IMR-90 (cell line): ENCODE measurements at regions not wholly inside any gene's neighbourhood (a gene's known extent, or its start where the extent isn't known, plus 50 kb on each side); places are given as distances from the start of the nearest gene placed in this dataset.

Experiments
- ATAC-seq: fragments of 200-7000 bp; cut with Tn5 transposase; 2 replicates; pipeline ENCODE4 v1.9.1; 2020; ENCODE audit warnings: low read depth, mild to moderate bottlenecking, moderate library complexity
- BruUV-seq: library from RNA; stranded (reverse); fragments of 400-500 nt; replicated peaks from 2 replicates; lab custom pipeline; 2021; lab: Mats Ljungman, UMichigan
- CTCF ChIA-PET: fragments of 300-600 bp; formaldehyde crosslinking; extraction: SDS; loops from one replicate; lab custom pipeline; 2021; ENCODE audit warnings: antibody characterized with exemption; lab: Yijun Ruan, JAX
- POLR2A ChIA-PET: fragments of 300-600 bp; sonication (Branson Sonifier 250); formaldehyde crosslinking; loops from one replicate; lab custom pipeline; 2022; ENCODE audit warnings: antibody characterized with exemption; ENCODE audit not compliant: unreplicated experiment; lab: Charles Lee
- DNase-seq: peaks from one replicate; pipeline ENCODE4 v3.0.0; 2013
- H2AFZ ChIP-seq: replicated peaks from 2 replicates; pipeline ENCODE3; 2013; ENCODE audit warnings: low read length, mild to moderate bottlenecking; ENCODE audit not compliant: poor library complexity
- H2AK5ac ChIP-seq: 2 replicates; pipeline ENCODE4 v1.6.1; 2013; ENCODE audit warnings: low read depth, low read length, inconsistent platforms
- H2AK9ac ChIP-seq: replicated peaks from 2 replicates; pipeline ENCODE3; 2013; ENCODE audit warnings: mild to moderate bottlenecking, low read depth, low read length, moderate library complexity; ENCODE audit not compliant: poor library complexity
- H2BK120ac ChIP-seq: 2 replicates; pipeline ENCODE4 v1.6.1; 2013; ENCODE audit warnings: low read depth, low read length, inconsistent platforms
- H2BK15ac ChIP-seq: 3 replicates; pipeline ENCODE4 v1.6.1; 2013; ENCODE audit warnings: low read depth, low read length, inconsistent platforms
- H2BK20ac ChIP-seq: 2 replicates; pipeline ENCODE4 v1.6.1; 2013; ENCODE audit warnings: low read depth, mild to moderate bottlenecking, inconsistent platforms, low read length, moderate library complexity
- H2BK5ac ChIP-seq: 2 replicates; pipeline ENCODE4 v1.6.1; 2013; ENCODE audit warnings: mild to moderate bottlenecking, low read depth, low read length, inconsistent platforms; ENCODE audit not compliant: poor library complexity, severe bottlenecking
- H3K14ac ChIP-seq: replicated peaks from 2 replicates; pipeline ENCODE4 v1.6.1; 2013; ENCODE audit warnings: low read depth, low read length, inconsistent platforms
- H3K18ac ChIP-seq: 2 replicates; pipeline ENCODE4 v1.6.1; 2013; ENCODE audit warnings: low read depth, low read length, control low read depth
- H3K23ac ChIP-seq: 2 replicates; pipeline ENCODE4 v1.6.1; 2013; ENCODE audit warnings: low read depth, low read length, inconsistent platforms
- H3K27ac ChIP-seq: 2 replicates; pipeline ENCODE4 v1.5.1; 2013; ENCODE audit warnings: mild to moderate bottlenecking, control low read depth, low read length; ENCODE audit not compliant: insufficient read depth
- H3K27me3 ChIP-seq: 2 replicates; pipeline ENCODE4 v1.6.1; 2013; ENCODE audit warnings: low read length; ENCODE audit not compliant: control insufficient read depth, insufficient read depth
- H3K36me3 ChIP-seq: 2 replicates; pipeline ENCODE4 v1.6.1; 2013; ENCODE audit warnings: low read length, mixed read lengths; ENCODE audit not compliant: control insufficient read depth, insufficient read depth
- H3K4ac ChIP-seq: 2 replicates; pipeline ENCODE4 v1.6.1; 2013; ENCODE audit warnings: low read depth, low read length, inconsistent platforms
- H3K4me1 ChIP-seq: 2 replicates; pipeline ENCODE4 v1.6.1; 2013; ENCODE audit warnings: low read length, mixed read lengths; ENCODE audit not compliant: control insufficient read depth, insufficient read depth
- H3K4me2 ChIP-seq: 2 replicates; pipeline ENCODE4 v1.6.1; 2013; ENCODE audit warnings: low read depth, mild to moderate bottlenecking, control low read depth, low read length, moderate library complexity
- H3K4me3 ChIP-seq: 2 replicates; pipeline ENCODE4 v1.5.1; 2013; ENCODE audit warnings: low read depth, mild to moderate bottlenecking, control low read depth, low read length, moderate library complexity; ENCODE audit not compliant: insufficient read depth
- H3K56ac ChIP-seq: 2 replicates; pipeline ENCODE4 v1.6.1; 2013; ENCODE audit warnings: low read length, inconsistent platforms; ENCODE audit not compliant: insufficient read depth; ENCODE audit errors: extremely low read depth
- H3K79me1 ChIP-seq, 2 experiments: 2 replicates each; pipeline ENCODE4 v1.6.1; 2013; ENCODE audit warnings: low read length in 2 of 2, inconsistent platforms in 1 of 2, low read depth in 1 of 2
- H3K9ac ChIP-seq: 2 replicates; pipeline ENCODE4 v1.6.1; 2013; ENCODE audit warnings: low read depth, low read length, control low read depth
- H3K9me1 ChIP-seq: 2 replicates; pipeline ENCODE4 v1.6.1; 2013; ENCODE audit warnings: low read length, inconsistent platforms; ENCODE audit not compliant: insufficient read depth
- H3K9me3 ChIP-seq: 2 replicates; pipeline ENCODE4 v1.6.1; 2013; ENCODE audit warnings: low read length; ENCODE audit not compliant: control insufficient read depth, insufficient read depth
- H4K20me1 ChIP-seq: 2 replicates; pipeline ENCODE4 v1.6.1; 2013; ENCODE audit warnings: low read length, inconsistent platforms; ENCODE audit not compliant: insufficient read depth
- H4K5ac ChIP-seq: 2 replicates; pipeline ENCODE4 v1.6.1; 2013; ENCODE audit warnings: mild to moderate bottlenecking, low read depth, low read length, control low read depth
- H4K8ac ChIP-seq, 2 experiments: 2 replicates each; pipeline ENCODE4 v1.6.1; 2013; ENCODE audit warnings: low read depth in 2 of 2, low read length in 2 of 2, control low read depth in 1 of 2, inconsistent platforms in 1 of 2
- H4K91ac ChIP-seq: 2 replicates; pipeline ENCODE4 v1.6.1; 2013; ENCODE audit warnings: low read depth, low read length, inconsistent platforms; ENCODE audit not compliant: insufficient read depth
- BHLHE40 ChIP-seq: fragments of 150-350 bp; IDR thresholded peaks from 2 replicates; pipeline ENCODE4 v1.6.1; 2016; ENCODE audit warnings: mild to moderate bottlenecking, low read depth, low read length
- CEBPB ChIP-seq: IDR thresholded peaks from 2 replicates; pipeline ENCODE4 v1.6.1; 2012; ENCODE audit warnings: low read depth, low read length, improper control_type of control experiment
- FOS ChIP-seq: fragments of 150-350 bp; IDR thresholded peaks from 2 replicates; pipeline ENCODE4 v1.6.1; 2016; ENCODE audit warnings: low read depth, low read length
- MAFK ChIP-seq: IDR thresholded peaks from 2 replicates; pipeline ENCODE4 v1.6.1; 2012; ENCODE audit warnings: low read depth, low read length, improper control_type of control experiment
- MAZ ChIP-seq: IDR thresholded peaks from 2 replicates; pipeline ENCODE4 v1.6.1; 2012; ENCODE audit warnings: low read depth, mild to moderate bottlenecking, low read length, improper control_type of control experiment, moderate library complexity, borderline replicate concordance
- MXI1 ChIP-seq: IDR thresholded peaks from 2 replicates; pipeline ENCODE4 v1.6.1; 2012; ENCODE audit warnings: low read depth, mild to moderate bottlenecking, low read length, moderate library complexity, borderline replicate concordance
- NFE2L2 ChIP-seq: fragments of 150-350 bp; IDR thresholded peaks from 2 replicates; pipeline ENCODE4 v1.6.1; 2016; ENCODE audit warnings: low read depth, mild to moderate bottlenecking, low read length
- POLR2A ChIP-seq: IDR thresholded peaks from 2 replicates; pipeline ENCODE4 v1.6.1; 2012; ENCODE audit warnings: mild to moderate bottlenecking, low read depth, low read length
- RAD21 ChIP-seq: IDR thresholded peaks from 2 replicates; pipeline ENCODE4 v1.6.1; 2012; ENCODE audit warnings: low read length, improper control_type of control experiment
- RFX5 ChIP-seq: IDR thresholded peaks from 2 replicates; pipeline ENCODE4 v1.8.0; 2012; ENCODE audit warnings: low read depth, mild to moderate bottlenecking, low read length, moderate library complexity
- WGBS, 2 experiments: methylation state at CpG; one replicate each; pipeline versions ENCODE4 v1.1.5 to v1.1.7; 2013; ENCODE audit warnings: missing lambda C conversion rate in 2 of 2; ENCODE audit not compliant: insufficient read length in 1 of 2; ENCODE audit errors: extremely low coverage in 2 of 2; 5-methylcytosine and 5-hydroxymethylcytosine counted together
- dilution Hi-C: fragments of 300-500 bp; cut with HindIII; formaldehyde crosslinking; loops from one replicate; pipeline ENCODE4 v1.14.3; 2018; ENCODE audit warnings: low sequenced_read_pairs; ENCODE audit not compliant: unreplicated experiment
- in situ Hi-C: fragments of 300-500 bp; cut with MboI; formaldehyde crosslinking; loops from 3 replicates; pipeline ENCODE4 v1.14.3; 2019; ENCODE audit warnings: low sequenced_read_pairs, inconsistent platforms, mixed read lengths
- intact Hi-C: fragments of 100-400 bp; cut with micrococcal nuclease; formaldehyde crosslinking; loops from 2 replicates; pipeline ENCODE4 v1.10.0; 2022
- TF ChIP-seq, protein P1 (sequence below): fragments of 150-350 bp; IDR thresholded peaks from 2 replicates; pipeline ENCODE4 v1.6.1; 2017; ENCODE audit warnings: mild to moderate bottlenecking, antibody characterized with exemption, low read length, low read depth
- TF ChIP-seq, protein P2 (sequence below): conservative IDR thresholded peaks from 2 replicates; pipeline ENCODE4 v1.5.1; 2012; ENCODE audit warnings: mild to moderate bottlenecking, low read depth, low read length, improper control_type of control experiment
- TF ChIP-seq, protein P3 (sequence below): fragments of 150-350 bp; IDR thresholded peaks from 2 replicates; pipeline ENCODE4 v1.6.1; 2016; ENCODE audit warnings: low read depth, mild to moderate bottlenecking, low read length, moderate library complexity, borderline replicate concordance

DNA sequence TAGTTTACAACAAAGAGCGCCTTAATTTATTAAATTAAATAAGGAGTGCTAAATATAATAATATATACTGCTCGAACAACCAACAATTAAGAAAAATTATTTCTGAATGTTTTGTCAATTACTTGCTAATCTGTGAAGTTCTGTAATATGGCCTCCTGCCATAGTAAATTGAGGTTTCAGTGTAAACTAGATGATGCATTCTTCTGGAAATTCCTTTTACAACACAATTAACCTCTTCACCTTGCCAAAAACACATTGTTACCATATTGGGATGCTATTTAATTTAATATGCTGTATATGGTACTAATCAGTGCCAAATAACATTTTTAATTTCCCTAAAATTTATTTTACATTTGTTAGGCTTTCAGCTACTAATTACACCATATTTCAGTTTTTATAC is 808.4 kb upstream of the CITED2 start:
- no peaks in the 10 kb centered on the region for H3K9me1 ChIP-seq
- H2BK120ac ChIP-seq = no peak overlapping the region
- no peak overlapping the region for H3K14ac ChIP-seq
- H2BK15ac ChIP-seq = no peak overlapping the region
- H3K23ac ChIP-seq = no peak overlapping the region
- dilution Hi-C loops (no loop called here), in situ Hi-C loops (no loop called here), intact Hi-C loops (no loop called here)
- H3K27ac ChIP-seq = no peak overlapping the region
- H3K36me3 ChIP-seq = no peaks in the 10 kb centered on the region
- no peak overlapping the region for H3K56ac ChIP-seq
- H3K9me3 ChIP-seq = peaks cover 3% of the 10 kb centered on the region; the same call in 1 of the 2 replicates
- H4K20me1 ChIP-seq = no peaks in the 10 kb centered on the region
- H4K8ac ChIP-seq = no peak overlapping the region
- H4K91ac ChIP-seq = no peak overlapping the region
- H4K5ac ChIP-seq = no peak overlapping the region
- peaks cover 5% of the 10 kb centered on the region for H3K4me1 ChIP-seq
- no peak for TF ChIP-seq RFX5
- no peak for TF ChIP-seq POLR2A
- TF ChIP-seq NFE2L2 = no peak
- no peak for TF ChIP-seq BHLHE40
- no peak for TF ChIP-seq RAD21
- no peak for TF ChIP-seq FOS
- TF ChIP-seq CEBPB = no peak
- no peak for TF ChIP-seq MAZ
- no peak for TF ChIP-seq MAFK
- TF ChIP-seq, protein P1, sequence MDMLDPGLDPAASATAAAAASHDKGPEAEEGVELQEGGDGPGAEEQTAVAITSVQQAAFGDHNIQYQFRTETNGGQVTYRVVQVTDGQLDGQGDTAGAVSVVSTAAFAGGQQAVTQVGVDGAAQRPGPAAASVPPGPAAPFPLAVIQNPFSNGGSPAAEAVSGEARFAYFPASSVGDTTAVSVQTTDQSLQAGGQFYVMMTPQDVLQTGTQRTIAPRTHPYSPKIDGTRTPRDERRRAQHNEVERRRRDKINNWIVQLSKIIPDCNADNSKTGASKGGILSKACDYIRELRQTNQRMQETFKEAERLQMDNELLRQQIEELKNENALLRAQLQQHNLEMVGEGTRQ = no peak
- TF ChIP-seq MXI1 = no peak
- TF ChIP-seq, protein P2, sequence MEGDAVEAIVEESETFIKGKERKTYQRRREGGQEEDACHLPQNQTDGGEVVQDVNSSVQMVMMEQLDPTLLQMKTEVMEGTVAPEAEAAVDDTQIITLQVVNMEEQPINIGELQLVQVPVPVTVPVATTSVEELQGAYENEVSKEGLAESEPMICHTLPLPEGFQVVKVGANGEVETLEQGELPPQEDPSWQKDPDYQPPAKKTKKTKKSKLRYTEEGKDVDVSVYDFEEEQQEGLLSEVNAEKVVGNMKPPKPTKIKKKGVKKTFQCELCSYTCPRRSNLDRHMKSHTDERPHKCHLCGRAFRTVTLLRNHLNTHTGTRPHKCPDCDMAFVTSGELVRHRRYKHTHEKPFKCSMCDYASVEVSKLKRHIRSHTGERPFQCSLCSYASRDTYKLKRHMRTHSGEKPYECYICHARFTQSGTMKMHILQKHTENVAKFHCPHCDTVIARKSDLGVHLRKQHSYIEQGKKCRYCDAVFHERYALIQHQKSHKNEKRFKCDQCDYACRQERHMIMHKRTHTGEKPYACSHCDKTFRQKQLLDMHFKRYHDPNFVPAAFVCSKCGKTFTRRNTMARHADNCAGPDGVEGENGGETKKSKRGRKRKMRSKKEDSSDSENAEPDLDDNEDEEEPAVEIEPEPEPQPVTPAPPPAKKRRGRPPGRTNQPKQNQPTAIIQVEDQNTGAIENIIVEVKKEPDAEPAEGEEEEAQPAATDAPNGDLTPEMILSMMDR = no peak
- TF ChIP-seq, protein P3, sequence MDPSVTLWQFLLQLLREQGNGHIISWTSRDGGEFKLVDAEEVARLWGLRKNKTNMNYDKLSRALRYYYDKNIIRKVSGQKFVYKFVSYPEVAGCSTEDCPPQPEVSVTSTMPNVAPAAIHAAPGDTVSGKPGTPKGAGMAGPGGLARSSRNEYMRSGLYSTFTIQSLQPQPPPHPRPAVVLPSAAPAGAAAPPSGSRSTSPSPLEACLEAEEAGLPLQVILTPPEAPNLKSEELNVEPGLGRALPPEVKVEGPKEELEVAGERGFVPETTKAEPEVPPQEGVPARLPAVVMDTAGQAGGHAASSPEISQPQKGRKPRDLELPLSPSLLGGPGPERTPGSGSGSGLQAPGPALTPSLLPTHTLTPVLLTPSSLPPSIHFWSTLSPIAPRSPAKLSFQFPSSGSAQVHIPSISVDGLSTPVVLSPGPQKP = no peak
- no peak overlapping the region for H2BK20ac ChIP-seq
- ChIA-PET POLR2A (no interaction called here), CTCF (no interaction called here)
- no peak overlapping the region for H2BK5ac ChIP-seq
- BruUV-seq = no TSS peak
- H3K18ac ChIP-seq = no peak overlapping the region
- H3K9ac ChIP-seq = no peak overlapping the region
- no peak overlapping the region for H3K4me3 ChIP-seq
- no peaks in the 10 kb centered on the region for H3K79me1 ChIP-seq
- H2AK9ac ChIP-seq = no peak overlapping the region
- ATAC-seq = no peak
- H3K27me3 ChIP-seq = no peaks in the 10 kb centered on the region
- WGBS, 2 experiments = no CpG with 5 or more reads among the region's 2 CpGs
- no peak for DNase-seq
- no peak overlapping the region for H3K4me2 ChIP-seq
- no peak overlapping the region for H2AK5ac ChIP-seq
- no peak overlapping the region for H2AFZ ChIP-seq
- no peak overlapping the region for H3K4ac ChIP-seq
